ENCODE measurements at regions not wholly inside any gene's neighbourhood (a gene's known extent, or its start where the extent isn't known, plus 50 kb on each side); places are given as distances from the start of the nearest gene placed in this dataset.

DNA sequence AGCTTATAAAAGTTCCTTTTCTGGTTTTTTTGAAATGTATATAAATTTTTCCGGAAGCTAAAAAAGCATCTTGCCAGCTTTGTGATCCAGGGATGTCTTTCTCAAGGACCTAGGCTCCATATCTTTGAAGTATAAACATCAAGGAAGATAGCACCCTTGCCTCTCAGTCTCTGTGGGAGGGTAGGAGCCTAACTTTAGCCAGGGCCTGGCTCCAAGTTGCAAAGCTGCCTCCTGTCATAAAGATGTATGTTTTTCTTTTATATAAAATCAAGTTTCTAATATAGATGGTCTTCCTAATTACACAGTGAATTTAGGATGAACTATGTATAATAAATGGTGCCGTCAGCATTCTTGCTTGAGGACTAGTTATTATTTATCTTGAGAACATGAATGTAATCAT is 612.6 kb upstream of the USP15 start:
- TF ChIP-seq CTCF (IDR thresholded peaks at IDR 0.05) (no peak), POLR2A (IDR thresholded peaks at IDR 0.05) (no peak)
